HG02623 (cell line): ENCODE measurements at regions not wholly inside any gene's neighbourhood (a gene's known extent, or its start where the extent isn't known, plus 50 kb on each side); places are given as distances from the start of the nearest gene placed in this dataset.

Source experiments
- ATAC-seq: cut with Tn5 transposase; IDR thresholded peaks from one replicate; pipeline ENCODE4 v1.9.1; 2021; ENCODE audit warnings: moderate library complexity; ENCODE audit not compliant: unreplicated experiment

- ATAC-seq = no peak
These were observed 1309.2 kb upstream of the C9orf72 start for GRCh38 chr9:28882529-28882928.

GRCh38 chr9:28883234-28883633 lies 1310.0 kb upstream of the C9orf72 start:
- ATAC-seq = no peak

- no peak for ATAC-seq
These were observed 1314.1 kb upstream of the C9orf72 start for GRCh38 chr9:28887188-28887884.

GRCh38 chr9:28888806-28889205 lies 1315.5 kb upstream of the C9orf72 start:
- no peak for ATAC-seq

- no peak for ATAC-seq
These were observed 1319.3 kb upstream of the C9orf72 start for GRCh38 chr9:28892538-28892937.

- no peak for ATAC-seq
These were observed 1326.0 kb upstream of the C9orf72 start for GRCh38 chr9:28899267-28899666.

- ATAC-seq = no peak
These were observed 1326.6 kb upstream of the C9orf72 start for GRCh38 chr9:28899926-28900325.

GRCh38 chr9:28900406-28900805 lies 1327.1 kb upstream of the C9orf72 start:
- no peak for ATAC-seq

GRCh38 chr9:28909526-28909925 lies 1336.2 kb upstream of the C9orf72 start:
- ATAC-seq = no peak

GRCh38 chr9:28912621-28913020 lies 1339.3 kb upstream of the C9orf72 start:
- ATAC-seq = no peak

- ATAC-seq = no peak
These were observed 1342.1 kb upstream of the C9orf72 start for GRCh38 chr9:28915202-28915930.

GRCh38 chr9:28916348-28916747 lies 1343.1 kb upstream of the C9orf72 start:
- no peak for ATAC-seq

GRCh38 chr9:28921857-28922500 lies 1348.7 kb upstream of the C9orf72 start:
- no peak for ATAC-seq

GRCh38 chr9:28922891-28923290 lies 1349.6 kb upstream of the C9orf72 start:
- ATAC-seq = no peak

GRCh38 chr9:28923351-28923750 lies 1350.1 kb upstream of the C9orf72 start:
- ATAC-seq = no peak

GRCh38 chr9:28925157-28925556 lies 1351.9 kb upstream of the C9orf72 start:
- no peak for ATAC-seq

GRCh38 chr9:28926306-28926705 lies 1353.0 kb upstream of the C9orf72 start:
- ATAC-seq = no peak

GRCh38 chr9:28927691-28928090 lies 1354.4 kb upstream of the C9orf72 start:
- no peak for ATAC-seq

GRCh38 chr9:28929433-28929832 lies 1356.2 kb upstream of the C9orf72 start:
- ATAC-seq = no peak

- no peak for ATAC-seq
These were observed 1357.5 kb upstream of the C9orf72 start for GRCh38 chr9:28930766-28931165.

- no peak for ATAC-seq
These were observed 1360.8 kb upstream of the C9orf72 start for GRCh38 chr9:28934111-28934510.

GRCh38 chr9:28938981-28939380 lies 1365.7 kb upstream of the C9orf72 start:
- ATAC-seq = no peak
